K562 (cell line): ENCODE measurements at regions not wholly inside any gene's neighbourhood (a gene's known extent, or its start where the extent isn't known, plus 50 kb on each side); places are given as distances from the start of the nearest gene placed in this dataset.

Experiments used
- ATAC-seq: fragments of 200-7000 bp; cut with Tn5 transposase; 3 replicates; pipeline ENCODE4 v1.9.1; 2020; ENCODE audit warnings: moderate library complexity
- BruUV-seq: library from RNA; stranded (reverse); fragments of 400-500 nt; replicated peaks from 2 replicates; lab custom pipeline; 2021; lab: Mats Ljungman, UMichigan
- CTCF ChIA-PET: fragments of 300-600 bp; formaldehyde crosslinking; extraction: SDS; loops from one replicate; lab custom pipeline; 2021; ENCODE audit warnings: low intra/inter-chr PET ratio; lab: Yijun Ruan, JAX
- POLR2A ChIA-PET: fragments of 300-600, 350-650 bp; sonication (Branson Sonifier 250); formaldehyde crosslinking; extraction: SDS; loops from one replicate; lab custom pipeline; 2021; ENCODE audit warnings: antibody characterized with exemption, inconsistent platforms; lab: Yijun Ruan, JAX
- DNase-seq, 4 experiments: peaks; one replicate each; pipeline versions ENCODE4 v3.0.0 to v3.0.0-alpha.2; 2011 to 2018; ENCODE audit warnings: low spot score in 3 of 4, mixed read lengths in 3 of 4; ENCODE audit errors: extremely low read depth in 1 of 4
- FAIRE-seq: peaks from 2 replicates; lab custom pipeline; 2011; peaks lifted over from hg19 to GRCh38; lab: Jason Lieb, UNC
- H2AFZ ChIP-seq: 2 replicates; pipeline ENCODE4 v1.6.0; 2011; ENCODE audit warnings: low read depth, low read length, control low read depth, inconsistent platforms
- H3K27ac ChIP-seq: fragments of 200-600 bp; 3 replicates; pipeline ENCODE4 v1.8.0; 2011; ENCODE audit warnings: low read depth, mild to moderate bottlenecking, control low read depth, inconsistent platforms, low read length, moderate library complexity, mixed read lengths; ENCODE audit errors: extremely low read depth
- H3K27me3 ChIP-seq, 2 experiments: fragments of 300-600 bp in 1 of 2; 2 replicates in 1 of 2; 3 replicates in 1 of 2; pipeline versions ENCODE4 v1.6.0 to v1.8.0; 2011; ENCODE audit warnings: inconsistent platforms in 2 of 2, low read length in 2 of 2, mild to moderate bottlenecking in 1 of 2, mixed read lengths in 1 of 2, moderate library complexity in 1 of 2; ENCODE audit not compliant: control insufficient read depth in 2 of 2, insufficient read depth in 2 of 2
- H3K36me3 ChIP-seq: fragments of 300-600 bp; 3 replicates; pipeline ENCODE4 v1.8.0; 2011; ENCODE audit warnings: mild to moderate bottlenecking, low read length, inconsistent platforms; ENCODE audit not compliant: control insufficient read depth, insufficient read depth
- H3K4me1 ChIP-seq, 2 experiments: fragments of 200-600 bp in 1 of 2; replicated peaks in 1 of 2; 2 replicates in 1 of 2; 3 replicates in 1 of 2; pipeline versions ENCODE4 v1.5.1 to v1.8.0; 2011; ENCODE audit warnings: inconsistent platforms in 2 of 2, low read length in 2 of 2, mild to moderate bottlenecking in 1 of 2, mixed read lengths in 1 of 2, moderate library complexity in 1 of 2; ENCODE audit not compliant: control insufficient read depth in 2 of 2, insufficient read depth in 2 of 2
- H3K4me2 ChIP-seq: 2 replicates; pipeline ENCODE4 v1.6.1; 2011; ENCODE audit warnings: low read length, control low read depth, inconsistent platforms, mixed read lengths; ENCODE audit not compliant: insufficient read depth
- H3K4me3 ChIP-seq: fragments of 200-600 bp; sonication (generic), shearing (Covaris generic); 2 replicates; pipeline ENCODE4 v1.5.1; 2016; ENCODE audit warnings: control low read depth, inconsistent platforms
- H3K79me2 ChIP-seq: fragments of 200-600 bp; 3 replicates; pipeline ENCODE4 v1.8.0; 2011; ENCODE audit warnings: low read length, inconsistent platforms; ENCODE audit not compliant: control insufficient read depth, insufficient read depth
- H3K9ac ChIP-seq, 2 experiments: 2 replicates each; pipeline versions ENCODE4 v1.6.0 to v1.6.1; 2011; ENCODE audit warnings: low read depth in 2 of 2, low read length in 2 of 2, control low read depth in 1 of 2, inconsistent platforms in 1 of 2, mild to moderate bottlenecking in 1 of 2, mixed read lengths in 1 of 2; ENCODE audit not compliant: insufficient read depth in 1 of 2
- H3K9me1 ChIP-seq: one replicate; pipeline ENCODE4 v1.6.0; 2011; ENCODE audit warnings: inconsistent platforms, mild to moderate bottlenecking, low read length, moderate library complexity; ENCODE audit not compliant: control insufficient read depth, insufficient read depth
- H3K9me3 ChIP-seq: replicated peaks from 2 replicates; pipeline ENCODE4 v1.5.1; 2011; ENCODE audit warnings: low read depth, low read length, inconsistent platforms; ENCODE audit not compliant: control insufficient read depth, insufficient read depth
- H4K20me1 ChIP-seq: replicated peaks from 2 replicates; pipeline ENCODE4 v1.6.1; 2011; ENCODE audit warnings: low read length, inconsistent platforms, mixed read lengths; ENCODE audit not compliant: control insufficient read depth, insufficient read depth
- ARHGAP35 ChIP-seq: fragments of 450-650 bp; IDR thresholded peaks from 2 replicates; pipeline ENCODE4 v1.6.1; 2018; ENCODE audit not compliant: partially characterized antibody
- ESRRA ChIP-seq: fragments of 450-650 bp; IDR thresholded peaks from 2 replicates; pipeline ENCODE4 v1.6.1; 2014; ENCODE audit warnings: low read depth, mild to moderate bottlenecking, moderate library complexity, borderline replicate concordance
- GTF2A2 ChIP-seq: IDR thresholded peaks from 2 replicates; pipeline ENCODE4 v1.6.1; 2016; ENCODE audit warnings: mild to moderate bottlenecking, missing genetic modification characterization, missing compliant biosample characterization
- MIER1 ChIP-seq: fragments of 450-650 bp; IDR thresholded peaks from 2 replicates; pipeline ENCODE4 v1.6.1; 2016; ENCODE audit warnings: antibody characterized with exemption, mild to moderate bottlenecking, low read depth
- WGBS: fragments of 100-300 bp; shearing (Covaris generic); methylation state at CpG from one replicate; pipeline ENCODE4 v1.1.6; 2016; ENCODE audit warnings: low coverage, mixed read lengths; ENCODE audit not compliant: insufficient coverage; ENCODE audit errors: missing lambda C conversion rate; 5-methylcytosine and 5-hydroxymethylcytosine counted together
- in situ Hi-C: fragments of 300-500 bp; cut with MboI; formaldehyde crosslinking; loops from 4 replicates; pipeline ENCODE4 v1.15.0; 2018; ENCODE audit warnings: inconsistent platforms, mixed read lengths
- intact Hi-C: fragments of 100-400 bp; cut with micrococcal nuclease; formaldehyde crosslinking; loops from 2 replicates; pipeline ENCODE4 v1.14.2; 2022
- TF ChIP-seq, protein P1 (sequence below), 3 experiments: IDR thresholded peaks in 2 of 3; conservative IDR thresholded peaks in 1 of 3; 2 replicates each; pipeline ENCODE4 v1.5.1; 2011 to 2012; ENCODE audit warnings: low read length in 3 of 3, mild to moderate bottlenecking in 3 of 3, control low read depth in 2 of 3, improper control_type of control experiment in 1 of 3, inconsistent platforms in 1 of 3, low read depth in 1 of 3, mixed read lengths in 1 of 3, moderate library complexity in 1 of 3; ENCODE audit not compliant: insufficient read depth in 2 of 3

DNA sequence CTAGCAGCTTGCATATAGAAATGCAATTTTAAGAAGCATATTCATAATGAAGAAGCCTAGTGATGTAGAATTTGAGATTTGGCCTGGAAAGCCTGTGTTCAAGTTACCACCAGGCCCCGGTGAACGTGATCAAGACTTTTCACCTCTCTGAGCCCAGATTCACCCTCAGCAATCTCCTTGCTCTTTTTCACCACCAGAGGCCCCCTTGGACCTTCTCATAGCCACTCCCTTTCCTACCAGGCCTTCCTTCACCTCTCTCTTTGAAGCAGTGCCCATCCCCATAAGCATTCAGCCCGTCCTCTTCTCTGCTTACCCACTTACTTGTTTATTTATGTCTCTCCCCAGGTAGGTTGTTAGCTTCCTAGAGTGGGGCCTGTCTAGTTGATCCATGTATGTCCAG is 1280.9 kb downstream of the AACS start:
- no peaks in the 10 kb centered on the region; the same call in 1 of the 2 replicates for H3K9me3 ChIP-seq
- ChIA-PET POLR2A (no interaction called here), CTCF (no interaction called here)
- no peak for DNase-seq
- no peak for FAIRE-seq
- H3K27me3 ChIP-seq: no peaks in the 10 kb centered on the region
- TF ChIP-seq GTF2A2: no peak
- TF ChIP-seq ARHGAP35: no peak
- no peak for TF ChIP-seq MIER1
- 0% methylated on average over 3 of the region's 3 CpGs for WGBS
- H3K4me1 ChIP-seq: no peaks in the 10 kb centered on the region
- intact Hi-C loops (no loop called here), in situ Hi-C loops (no loop called here)
- H3K36me3 ChIP-seq: no peaks in the 10 kb centered on the region
- H3K9me1 ChIP-seq: no peaks in the 10 kb centered on the region
- no peak overlapping the region for H3K9ac ChIP-seq
- no peak overlapping the region for H3K4me3 ChIP-seq
- H3K27ac ChIP-seq: no peak overlapping the region
- H3K4me2 ChIP-seq: no peak overlapping the region
- ATAC-seq: no peak
- no peak overlapping the region for H2AFZ ChIP-seq
- H4K20me1 ChIP-seq: no peaks in the 10 kb centered on the region
- no TSS peak for BruUV-seq
- H3K79me2 ChIP-seq: no peaks in the 10 kb centered on the region

DNA sequence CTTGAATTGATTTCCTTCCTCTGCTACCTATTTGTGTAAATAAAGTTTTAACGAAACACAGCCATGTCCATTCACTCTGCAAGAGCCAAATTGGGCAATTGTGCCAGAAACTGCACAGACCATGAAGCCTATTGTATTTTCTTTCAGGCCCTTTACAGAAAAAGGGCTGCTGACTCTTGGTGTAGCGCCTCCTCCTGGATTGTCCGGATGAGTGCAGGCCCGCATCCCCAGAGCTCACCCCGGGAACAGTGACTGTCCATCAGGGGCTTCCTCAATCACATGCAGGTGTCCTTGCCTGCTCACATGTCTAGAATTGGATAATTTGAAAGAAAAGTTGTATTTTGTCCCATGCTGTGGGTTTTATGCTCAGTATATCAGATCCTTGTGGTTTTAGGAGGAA is 1282.2 kb downstream of the AACS start:
- FAIRE-seq: no peak
- no TSS peak for BruUV-seq
- H2AFZ ChIP-seq: no peak overlapping the region
- no peaks in the 10 kb centered on the region for H3K9me1 ChIP-seq
- WGBS: 0% methylated on average over 5 of the region's 5 CpGs
- no peaks in the 10 kb centered on the region for H3K4me1 ChIP-seq
- H3K4me3 ChIP-seq: no peak overlapping the region
- no peaks in the 10 kb centered on the region for H3K36me3 ChIP-seq
- no peak overlapping the region for H3K9ac ChIP-seq
- no peak for ATAC-seq
- CTCF ChIA-PET: no interaction called here
- no peak overlapping the region for H3K4me2 ChIP-seq
- in situ Hi-C loops: no loop called here
- POLR2A ChIA-PET: no interaction called here
- no peak overlapping the region for H3K27ac ChIP-seq
- no peaks in the 10 kb centered on the region for H4K20me1 ChIP-seq
- peaks cover 3% of the 10 kb centered on the region; the same call in 1 of the 2 replicates for H3K9me3 ChIP-seq
- DNase-seq: no peak
- intact Hi-C loops: no loop called here
- no peak for TF ChIP-seq ESRRA
- TF ChIP-seq, protein P1, sequence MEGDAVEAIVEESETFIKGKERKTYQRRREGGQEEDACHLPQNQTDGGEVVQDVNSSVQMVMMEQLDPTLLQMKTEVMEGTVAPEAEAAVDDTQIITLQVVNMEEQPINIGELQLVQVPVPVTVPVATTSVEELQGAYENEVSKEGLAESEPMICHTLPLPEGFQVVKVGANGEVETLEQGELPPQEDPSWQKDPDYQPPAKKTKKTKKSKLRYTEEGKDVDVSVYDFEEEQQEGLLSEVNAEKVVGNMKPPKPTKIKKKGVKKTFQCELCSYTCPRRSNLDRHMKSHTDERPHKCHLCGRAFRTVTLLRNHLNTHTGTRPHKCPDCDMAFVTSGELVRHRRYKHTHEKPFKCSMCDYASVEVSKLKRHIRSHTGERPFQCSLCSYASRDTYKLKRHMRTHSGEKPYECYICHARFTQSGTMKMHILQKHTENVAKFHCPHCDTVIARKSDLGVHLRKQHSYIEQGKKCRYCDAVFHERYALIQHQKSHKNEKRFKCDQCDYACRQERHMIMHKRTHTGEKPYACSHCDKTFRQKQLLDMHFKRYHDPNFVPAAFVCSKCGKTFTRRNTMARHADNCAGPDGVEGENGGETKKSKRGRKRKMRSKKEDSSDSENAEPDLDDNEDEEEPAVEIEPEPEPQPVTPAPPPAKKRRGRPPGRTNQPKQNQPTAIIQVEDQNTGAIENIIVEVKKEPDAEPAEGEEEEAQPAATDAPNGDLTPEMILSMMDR (IDR thresholded peaks at IDR 0.05 in 2 of 3, conservative IDR thresholded peaks at IDR 0.05 in 1 of 3; ENCODE audit: insufficient read depth in 2 of 3, low read depth in 1 of 3, low read length in 3 of 3): 0 out of 6 replicates have a peak, but pooled peaks of 1 of the 3 experiments have one; percentile 27
- no peaks in the 10 kb centered on the region for H3K79me2 ChIP-seq
- no peaks in the 10 kb centered on the region for H3K27me3 ChIP-seq
